HUES64 (cell line): ENCODE measurements at regions not wholly inside any gene's neighbourhood (a gene's known extent, or its start where the extent isn't known, plus 50 kb on each side); places are given as distances from the start of the nearest gene placed in this dataset.
"Not testable (repeated sequence)": the region's sequence is repeated elsewhere in the genome, so short reads cannot be mapped to it uniquely, and the experiment has no call there.

Experiments used
- H3K27ac ChIP-seq: 2 replicates; pipeline ENCODE4 v1.7.0; 2013; ENCODE audit warnings: low read depth, low read length, inconsistent platforms
- H3K27me3 ChIP-seq: 2 replicates; pipeline ENCODE4 v1.6.1; 2013; ENCODE audit warnings: mild to moderate bottlenecking, low read length; ENCODE audit not compliant: insufficient read depth
- H3K36me3 ChIP-seq: 2 replicates; pipeline ENCODE4 v1.6.1; 2013; ENCODE audit warnings: mild to moderate bottlenecking, low read length; ENCODE audit not compliant: insufficient read depth
- H3K4me1 ChIP-seq: 2 replicates; pipeline ENCODE4 v1.6.1; 2013; ENCODE audit warnings: mild to moderate bottlenecking, low read length, moderate library complexity; ENCODE audit not compliant: insufficient read depth
- H3K4me3 ChIP-seq: 2 replicates; pipeline ENCODE4 v1.5.1; 2013; ENCODE audit warnings: mild to moderate bottlenecking, low read length, moderate library complexity
- H3K9ac ChIP-seq: 2 replicates; pipeline ENCODE4 v1.6.1; 2013; ENCODE audit warnings: mild to moderate bottlenecking, low read depth, low read length
- H3K9me3 ChIP-seq: 2 replicates; pipeline ENCODE4 v1.6.1; 2013; ENCODE audit warnings: low read depth, low read length; ENCODE audit not compliant: insufficient read depth
- WGBS: fragments of 150-250, 120-280 bp; methylation state at CpG from one replicate; pipeline ENCODE4 v1.1.7; 2013; ENCODE audit warnings: missing lambda C conversion rate; 5-methylcytosine and 5-hydroxymethylcytosine counted together

DNA sequence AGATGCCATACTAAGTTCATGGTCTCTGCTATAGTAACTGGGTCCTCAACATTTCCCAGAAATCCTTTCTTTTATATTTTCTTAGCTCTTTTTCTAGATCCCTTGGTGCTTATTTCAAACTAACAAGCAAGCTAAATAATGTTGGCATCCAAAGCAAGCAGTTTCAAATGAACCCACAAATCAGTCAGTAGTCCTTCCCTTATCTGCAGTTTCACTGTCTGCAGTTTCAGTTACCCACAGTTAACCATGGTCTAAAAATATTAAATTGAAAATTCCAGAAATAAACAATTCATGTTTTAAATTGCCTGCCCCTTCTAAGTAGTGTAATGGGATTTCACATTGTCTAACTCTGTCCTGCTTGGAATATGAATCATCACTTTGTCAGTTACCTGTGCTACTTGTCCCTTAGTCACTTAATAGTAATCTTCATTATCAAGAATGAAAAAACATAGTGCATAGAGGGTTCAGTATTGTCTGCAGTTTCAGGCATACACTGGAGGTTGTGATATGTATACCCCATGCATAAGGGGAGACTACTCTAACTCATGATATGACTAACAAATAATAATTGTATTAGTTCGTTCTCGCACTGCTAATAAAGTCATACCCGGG is 633.7 kb downstream of the MECOM start:
- Histone ChIP-seq H3K9me3 (no peaks in the 10 kb centered on the region), H3K4me1 (no peaks in the 10 kb centered on the region; the same call in 1 of the 2 replicates), H3K27ac (no peak overlapping the region), H3K36me3 (no peaks in the 10 kb centered on the region), H3K4me3 (no peak overlapping the region), H3K27me3 (no peaks in the 10 kb centered on the region), H3K9ac (no peak overlapping the region)
- WGBS = 99% methylated on average over 3 of the region's 3 CpGs

DNA sequence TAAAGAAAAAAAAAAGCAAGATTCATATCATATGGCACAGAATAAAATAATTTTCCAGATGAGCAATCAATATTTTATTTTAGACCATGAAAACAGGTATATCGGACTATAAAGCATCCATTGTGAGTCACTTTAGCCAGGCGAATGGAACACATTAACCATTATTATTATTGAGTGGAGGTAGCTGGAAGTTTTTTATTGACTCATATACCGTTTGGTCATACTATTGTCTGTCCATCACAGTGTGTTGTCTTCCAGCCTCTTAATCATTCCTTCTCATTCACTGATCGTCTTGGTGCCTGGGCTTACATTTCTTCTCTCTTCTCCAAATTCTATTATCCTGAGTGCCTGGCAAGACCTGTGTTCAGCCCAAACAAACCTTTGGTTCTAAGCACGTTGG is 634.8 kb downstream of the MECOM start:
- no peaks in the 10 kb centered on the region for H3K36me3 ChIP-seq
- no peaks in the 10 kb centered on the region; the same call in 1 of the 2 replicates for H3K4me1 ChIP-seq
- H3K9me3 ChIP-seq = no peaks in the 10 kb centered on the region
- no peak overlapping the region for H3K4me3 ChIP-seq
- H3K27me3 ChIP-seq = no peaks in the 10 kb centered on the region
- no peak overlapping the region for H3K9ac ChIP-seq
- H3K27ac ChIP-seq = no peak overlapping the region
- 96% methylated on average over 4 of the region's 5 CpGs for WGBS

DNA sequence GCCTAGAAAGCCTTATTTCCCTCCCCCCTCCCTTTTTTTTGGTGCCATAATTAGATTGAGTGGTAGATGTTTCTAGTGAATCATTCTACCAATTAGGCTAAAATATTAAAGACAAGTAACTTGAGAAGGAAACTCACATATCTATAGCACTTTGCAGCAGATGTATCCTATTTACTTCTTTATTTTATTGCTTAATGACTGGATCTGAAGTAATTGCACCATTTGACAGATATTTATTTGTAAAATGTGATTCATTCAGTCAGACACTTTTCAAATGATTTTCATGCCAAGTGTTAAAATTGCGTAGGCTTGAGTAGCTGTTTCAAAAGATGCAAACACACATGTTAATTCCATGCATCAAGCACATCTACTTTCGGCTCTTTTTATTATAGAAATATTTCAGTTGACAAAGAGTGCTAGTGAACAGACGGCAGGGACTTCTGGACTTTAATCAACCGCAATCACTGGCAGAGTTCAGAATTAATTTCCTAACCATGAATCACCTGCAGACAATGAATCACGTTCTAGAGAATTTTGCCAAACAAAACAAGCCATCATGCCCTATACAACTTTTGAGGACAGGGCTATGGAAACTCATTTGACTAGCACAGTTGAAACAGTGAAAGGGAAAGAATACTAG is 636.8 kb downstream of the MECOM start:
- no peak overlapping the region for H3K4me3 ChIP-seq
- H3K27me3 ChIP-seq = no peaks in the 10 kb centered on the region
- WGBS = 92% methylated on average over 5 of the region's 5 CpGs
- no peaks in the 10 kb centered on the region for H3K36me3 ChIP-seq
- no peak overlapping the region; the same call in 1 of the 2 replicates for H3K27ac ChIP-seq
- no peak overlapping the region for H3K9ac ChIP-seq
- no peaks in the 10 kb centered on the region; the same call in 1 of the 2 replicates for H3K4me1 ChIP-seq
- H3K9me3 ChIP-seq = no peaks in the 10 kb centered on the region

DNA sequence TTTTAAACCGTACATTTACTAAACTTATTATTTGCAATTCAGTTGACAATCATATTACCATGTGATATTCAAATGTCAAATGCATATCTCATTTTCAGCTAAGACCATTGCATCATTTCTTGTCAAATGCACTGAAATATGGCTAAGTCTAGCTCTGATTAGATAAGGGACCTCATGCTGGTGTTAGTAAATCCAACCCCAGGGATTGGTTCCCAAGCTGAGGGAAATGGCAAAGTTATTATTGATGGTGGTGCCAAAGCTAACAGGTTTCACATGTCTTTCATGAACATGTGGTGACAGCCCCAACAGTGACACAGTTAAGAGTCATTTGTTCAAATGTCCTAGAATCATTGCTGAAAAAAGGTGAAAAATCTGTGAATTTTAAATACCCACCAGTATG is 641.1 kb downstream of the MECOM start:
- Histone ChIP-seq H3K4me3 (no peak overlapping the region), H3K9ac (no peak overlapping the region), H3K27me3 (no peaks in the 10 kb centered on the region), H3K4me1 (no peaks in the 10 kb centered on the region; the same call in 1 of the 2 replicates), H3K27ac (no peak overlapping the region), H3K9me3 (no peaks in the 10 kb centered on the region), H3K36me3 (no peaks in the 10 kb centered on the region)
- 88% methylated on average over 1 of the region's 1 CpG for WGBS

DNA sequence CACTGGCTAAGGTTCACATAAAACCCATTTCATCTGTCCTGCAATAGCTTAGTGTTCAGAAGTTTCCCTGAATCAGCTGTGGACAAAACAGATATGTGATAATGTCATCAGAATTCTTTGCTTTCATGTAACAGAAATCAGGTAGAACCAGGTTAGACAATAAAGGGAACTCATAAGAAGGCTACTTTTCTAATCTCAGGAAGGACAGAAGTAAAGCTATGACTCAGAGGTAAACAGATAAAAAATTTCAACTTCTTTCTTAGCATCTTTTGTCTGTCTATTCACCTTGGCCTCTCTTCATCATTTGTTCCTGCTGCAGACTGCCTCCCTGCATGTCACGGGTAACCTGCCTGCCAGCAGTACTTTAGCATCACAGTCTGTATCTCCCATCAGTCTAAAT is 643.1 kb downstream of the MECOM start:
- Histone ChIP-seq H3K9ac (no peak overlapping the region), H3K36me3 (no peaks in the 10 kb centered on the region), H3K4me1 (no peaks in the 10 kb centered on the region), H3K27ac (no peak overlapping the region), H3K27me3 (no peaks in the 10 kb centered on the region), H3K9me3 (no peaks in the 10 kb centered on the region), H3K4me3 (no peak overlapping the region)
- 79% methylated on average over 1 of the region's 1 CpG for WGBS

DNA sequence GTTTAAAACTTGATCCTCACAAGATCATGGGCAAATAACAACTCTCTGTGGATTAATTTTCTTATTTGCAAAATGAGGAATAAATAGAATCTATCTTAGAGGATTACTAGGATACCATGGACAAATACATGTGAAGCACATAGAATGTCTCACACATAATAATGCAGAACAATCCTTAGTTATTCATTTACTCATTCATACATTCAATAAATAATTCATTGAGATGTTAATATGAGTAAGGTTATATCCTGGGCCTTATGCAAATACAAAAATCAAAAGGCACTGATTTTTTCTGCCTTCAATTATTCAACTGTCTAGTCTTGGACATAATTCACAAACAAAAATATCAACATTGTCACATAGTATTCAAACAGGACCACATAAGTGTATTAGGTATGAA is 654.1 kb downstream of the MECOM start:
- H3K4me3 ChIP-seq = no peak overlapping the region
- no peak overlapping the region for H3K27ac ChIP-seq
- no peaks in the 10 kb centered on the region for H3K9me3 ChIP-seq
- peaks cover 29% of the 10 kb centered on the region for H3K4me1 ChIP-seq
- no peaks in the 10 kb centered on the region for H3K27me3 ChIP-seq
- no peaks in the 10 kb centered on the region for H3K36me3 ChIP-seq
- no peak overlapping the region for H3K9ac ChIP-seq

DNA sequence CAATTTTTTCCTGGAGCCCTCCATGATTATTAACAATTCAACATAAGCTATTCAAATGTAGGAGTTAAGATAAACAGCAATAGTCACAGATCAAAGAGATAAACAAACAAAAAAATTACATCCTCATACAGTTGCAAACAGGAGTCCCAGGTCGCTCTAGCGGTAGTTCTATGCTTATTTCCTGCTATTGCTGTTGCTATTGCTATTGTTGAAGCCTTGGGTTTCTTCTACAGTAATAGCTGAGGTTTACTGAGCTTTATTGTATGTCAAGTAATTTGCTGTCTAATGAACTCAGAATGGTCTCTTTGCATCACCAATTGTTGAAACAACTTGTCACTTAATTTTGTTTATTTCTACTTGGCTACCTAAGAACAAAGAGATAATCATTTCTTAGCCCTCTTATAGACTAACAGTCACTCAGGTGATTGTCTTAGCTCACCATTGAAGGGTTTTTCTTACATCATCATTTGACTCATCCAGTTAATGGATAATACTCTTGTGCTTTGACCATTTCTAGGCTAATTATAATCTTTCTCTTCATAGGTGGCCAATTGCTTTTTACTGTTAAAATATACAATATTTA is 654.6 kb downstream of the MECOM start:
- Histone ChIP-seq H3K4me3 (no peak overlapping the region), H3K27me3 (no peaks in the 10 kb centered on the region), H3K36me3 (no peaks in the 10 kb centered on the region), H3K4me1 (peaks cover 34% of the 10 kb centered on the region), H3K9me3 (no peaks in the 10 kb centered on the region), H3K9ac (no peak overlapping the region), H3K27ac (no peak overlapping the region)
- 15% methylated on average over 2 of the region's 2 CpGs for whole genome bisulfite sequencing

DNA sequence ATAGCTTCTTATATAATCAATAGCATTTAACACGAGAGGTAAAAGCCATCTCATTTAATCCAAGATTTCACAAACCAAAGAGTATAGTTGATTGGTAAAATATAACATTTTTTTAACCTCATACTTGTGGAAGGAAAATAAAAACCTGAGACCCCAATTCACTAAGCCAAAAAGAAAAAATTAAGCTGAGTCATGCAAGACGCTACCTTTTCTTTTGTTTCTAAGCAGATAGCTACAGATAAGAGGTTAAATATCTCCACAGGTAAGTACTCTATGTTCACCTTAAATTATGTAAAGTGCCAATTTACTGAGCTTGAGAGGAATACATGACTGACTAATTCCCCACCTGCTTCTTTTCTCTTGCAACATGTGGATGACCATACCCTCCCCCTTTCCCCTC is 656.4 kb downstream of the MECOM start:
- Histone ChIP-seq H3K4me3 (no peak overlapping the region), H3K9me3 (no peaks in the 10 kb centered on the region), H3K36me3 (no peaks in the 10 kb centered on the region), H3K4me1 (peaks cover 50% of the 10 kb centered on the region), H3K27me3 (no peaks in the 10 kb centered on the region), H3K9ac (peak overlapping the region; percentile 13; the same call in 1 of the 2 replicates), H3K27ac (no peak overlapping the region)
- WGBS = no CpG with 5 or more reads among the region's 2 CpGs

DNA sequence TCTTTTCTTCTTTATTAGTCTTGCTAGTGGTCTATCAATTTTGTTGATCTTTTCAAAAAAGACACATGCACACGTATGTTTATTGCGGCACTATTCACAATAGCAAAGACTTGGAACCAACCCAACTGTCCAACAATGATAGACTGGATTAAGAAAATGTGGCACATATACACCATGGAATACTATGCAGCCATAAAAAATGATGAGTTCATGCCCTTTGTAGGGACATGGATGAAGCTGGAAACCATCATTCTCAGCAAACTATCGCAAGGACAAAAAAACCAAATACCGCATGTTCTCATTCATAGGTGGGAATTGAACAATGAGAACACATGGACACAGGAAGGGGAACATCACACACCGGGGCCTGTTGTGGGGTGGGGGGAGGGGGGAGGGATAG is 657.1 kb downstream of the MECOM start:
- H3K9ac ChIP-seq, H3K9me3 ChIP-seq, H3K27ac ChIP-seq, H3K27me3 ChIP-seq, H3K4me3 ChIP-seq, H3K36me3 ChIP-seq: not testable (repeated sequence)
- peaks cover 57% of the 10 kb centered on the region for H3K4me1 ChIP-seq
- WGBS = 100% methylated on average over 1 of the region's 5 CpGs

DNA sequence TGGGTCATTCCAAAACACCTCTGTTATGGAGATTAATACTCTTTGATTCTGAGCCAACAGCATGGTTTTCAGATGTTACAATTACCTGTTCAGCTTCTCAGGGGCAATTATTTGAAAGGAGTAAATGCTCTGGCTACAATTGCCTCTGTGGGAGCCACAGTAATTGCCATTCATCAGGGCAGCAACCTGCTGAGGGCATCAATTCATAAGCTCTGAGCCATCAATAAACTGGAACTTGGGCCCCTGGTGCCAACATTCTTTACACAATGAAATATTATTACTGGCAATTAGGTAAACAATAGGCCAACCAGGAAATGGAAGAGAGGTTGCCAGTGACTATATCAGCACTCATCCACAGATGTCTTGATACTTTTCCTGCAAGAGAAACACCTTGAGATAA is 660.8 kb downstream of the MECOM start:
- no peaks in the 10 kb centered on the region for H3K9me3 ChIP-seq
- H3K36me3 ChIP-seq = no peaks in the 10 kb centered on the region
- peaks cover 53% of the 10 kb centered on the region for H3K4me1 ChIP-seq
- peak overlapping the region; percentile 38; the same call in 1 of the 2 replicates for H3K27ac ChIP-seq
- no peak overlapping the region for H3K4me3 ChIP-seq
- no peak overlapping the region for H3K9ac ChIP-seq
- no peaks in the 10 kb centered on the region for H3K27me3 ChIP-seq

DNA sequence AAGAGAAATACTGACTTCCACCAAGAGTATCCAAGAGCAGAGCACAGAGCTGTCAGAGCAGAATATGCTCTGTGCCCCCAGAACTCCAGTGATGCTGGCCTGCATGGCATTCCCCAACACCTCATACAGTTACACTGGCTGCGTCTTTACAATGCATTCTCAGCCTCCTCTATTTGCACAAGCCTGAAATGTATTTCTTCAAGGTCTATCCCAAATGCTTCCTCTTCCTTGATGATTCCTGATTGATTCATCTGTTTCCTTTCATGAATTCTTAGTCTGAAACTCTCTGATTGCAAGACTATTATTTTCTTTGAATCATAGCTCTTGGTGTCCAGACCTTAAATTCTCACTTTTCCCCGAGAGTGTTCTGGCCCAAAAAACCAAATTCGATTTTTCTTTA is 664.7 kb downstream of the MECOM start:
- 90% methylated on average over 3 of the region's 3 CpGs for WGBS
- H3K27me3 ChIP-seq = no peaks in the 10 kb centered on the region

More for the DNA sequence above, 664.7 kb downstream of the MECOM start:
- Histone ChIP-seq H3K9me3 (no peaks in the 10 kb centered on the region), H3K4me3 (no peak overlapping the region), H3K4me1 (peaks cover 35% of the 10 kb centered on the region), H3K9ac (no peak overlapping the region), H3K36me3 (no peaks in the 10 kb centered on the region), H3K27ac (no peak overlapping the region)
